Activated CD4-positive, alpha-beta memory T cell treated with anti-CD3 and anti-CD28 coated beads, Interleukin-2, amount 10 ng/mL, durations not matched to agents 7 days and 5 days (primary cell): ENCODE measurements at regions not wholly inside any gene's neighbourhood (a gene's known extent, or its start where the extent isn't known, plus 50 kb on each side); places are given as distances from the start of the nearest gene placed in this dataset.
"Not testable (repeated sequence)": the region's sequence is repeated elsewhere in the genome, so short reads cannot be mapped to it uniquely, and the experiment has no call there.

Experiments used
- CTCF ChIA-PET: fragments of 350-600 bp; sonication (Branson Sonifier 250); formaldehyde crosslinking; loops from one replicate; lab custom pipeline; 2021; ENCODE audit warnings: antibody characterized with exemption, inconsistent platforms; lab: Charles Lee
- POLR2A ChIA-PET: fragments of 350-600 bp; sonication (Branson Sonifier 250); formaldehyde crosslinking; loops from one replicate; lab custom pipeline; 2021; ENCODE audit warnings: antibody characterized with exemption; lab: Charles Lee
- DNase-seq: peaks from one replicate; pipeline ENCODE4 v3.0.0-alpha.2; 2020
- H3K27ac Mint-ChIP-seq: one replicate; pipeline ENCODE4 v1.8.0; 2021; ENCODE audit warnings: mild to moderate bottlenecking, mixed read lengths
- H3K27me3 Mint-ChIP-seq: one replicate; pipeline ENCODE4 v1.8.0; 2021; ENCODE audit warnings: mixed read lengths
- H3K36me3 Mint-ChIP-seq: one replicate; pipeline ENCODE4 v1.8.0; 2021; ENCODE audit warnings: low read depth, mixed read lengths
- H3K4me1 Mint-ChIP-seq: one replicate; pipeline ENCODE4 v1.8.0; 2021; ENCODE audit warnings: mixed read lengths
- H3K4me3 Mint-ChIP-seq: one replicate; pipeline ENCODE4 v1.8.0; 2021; ENCODE audit warnings: mild to moderate bottlenecking, mixed read lengths
- H3K9me3 Mint-ChIP-seq: one replicate; pipeline ENCODE4 v1.8.0; 2021; ENCODE audit warnings: mixed read lengths

DNA sequence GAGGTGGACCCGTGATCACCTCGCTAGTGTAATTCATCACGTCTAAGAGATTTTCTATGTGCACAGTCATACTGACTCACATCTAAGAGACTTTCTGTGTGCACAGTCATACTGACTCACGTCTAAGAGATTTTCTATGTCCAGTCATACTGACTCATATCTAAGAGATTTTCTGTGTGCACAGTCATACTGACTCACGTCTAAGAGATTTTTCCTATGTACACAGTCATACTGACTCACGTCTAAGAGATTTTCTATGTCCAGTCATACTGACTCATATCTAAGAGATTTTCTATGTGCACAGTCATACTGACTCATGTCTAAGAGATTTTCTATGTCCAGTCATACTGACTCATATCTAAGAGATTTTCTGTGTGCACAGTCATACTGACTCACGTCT, 443.8 kb downstream of the BRD1 start:
- DNase-seq, CTCF ChIA-PET, H3K4me1 Mint-ChIP-seq, H3K27me3 Mint-ChIP-seq, H3K9me3 Mint-ChIP-seq, H3K27ac Mint-ChIP-seq, POLR2A ChIA-PET, H3K4me3 Mint-ChIP-seq, H3K36me3 Mint-ChIP-seq: not testable (repeated sequence)

DNA sequence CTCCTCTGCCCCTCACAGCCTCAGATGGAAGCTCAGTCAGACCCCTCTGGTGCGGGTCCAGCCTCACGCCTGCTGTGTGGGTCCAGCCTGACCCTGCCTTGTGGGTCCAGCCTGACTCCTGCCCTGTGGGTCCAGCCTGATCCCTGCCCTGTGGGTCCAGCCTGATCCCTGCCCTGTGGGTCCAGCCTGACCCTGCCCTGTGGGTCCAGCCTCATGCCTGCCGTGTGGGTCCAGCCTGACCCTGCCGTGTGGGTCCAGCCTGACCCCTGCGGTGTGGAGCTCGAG, 445.3 kb downstream of the BRD1 start:
- POLR2A ChIA-PET = no interaction called here
- no peak overlapping the region for H3K27ac Mint-ChIP-seq
- H3K9me3 Mint-ChIP-seq = peaks cover 4% of the 10 kb centered on the region
- no peaks in the 10 kb centered on the region for H3K27me3 Mint-ChIP-seq
- no peak overlapping the region for H3K4me3 Mint-ChIP-seq
- no peaks in the 10 kb centered on the region for H3K36me3 Mint-ChIP-seq
- CTCF ChIA-PET = no interaction called here
- no peaks in the 10 kb centered on the region for H3K4me1 Mint-ChIP-seq
- DNase-seq = no peak

DNA sequence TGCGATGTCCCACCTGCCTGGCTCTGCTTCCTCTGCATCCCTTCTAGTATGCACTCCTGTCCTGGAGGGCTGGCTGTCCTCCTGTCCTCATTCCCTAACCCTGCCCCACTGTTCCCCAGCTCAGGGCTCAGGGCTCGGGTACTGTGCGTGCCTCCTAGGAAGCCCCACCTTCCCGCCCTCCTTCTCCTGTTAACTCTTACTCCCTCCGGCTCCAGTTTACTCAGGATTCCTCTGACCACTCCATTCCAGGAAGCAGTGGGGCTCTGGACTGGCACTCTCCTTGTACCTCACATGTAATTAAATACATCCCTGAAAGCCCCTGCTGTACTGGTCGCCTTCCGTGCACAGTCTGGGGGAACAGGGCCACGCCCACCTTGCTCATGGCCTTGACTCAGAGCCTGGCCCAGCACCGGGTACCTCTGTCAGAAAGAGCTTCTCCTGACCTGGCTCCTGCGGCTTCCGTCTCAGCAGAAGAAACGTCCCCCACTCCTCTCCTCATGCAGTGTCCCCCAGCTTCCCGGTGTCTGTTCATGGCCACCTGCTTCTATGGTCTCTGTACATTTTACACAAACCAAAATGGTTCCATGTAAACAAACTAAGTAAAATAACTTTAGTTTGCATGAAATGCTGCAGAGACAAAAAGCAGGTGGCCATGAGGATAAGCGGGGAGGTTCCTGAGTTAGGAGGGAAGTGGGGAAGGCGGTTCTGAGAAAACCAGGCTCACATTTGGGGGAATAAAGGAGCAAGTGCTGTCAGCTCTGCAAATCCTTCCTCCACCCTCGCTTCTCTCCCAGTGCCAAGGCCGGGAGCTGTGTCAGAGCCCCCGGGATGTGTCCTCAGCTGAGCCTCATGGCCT, 445.9 kb downstream of the BRD1 start:
- CTCF ChIA-PET = no interaction called here
- DNase-seq = no peak
- no peaks in the 10 kb centered on the region for H3K4me1 Mint-ChIP-seq
- H3K9me3 Mint-ChIP-seq = peaks cover 4% of the 10 kb centered on the region
- POLR2A ChIA-PET = no interaction called here
- H3K27me3 Mint-ChIP-seq = no peaks in the 10 kb centered on the region
- H3K4me3 Mint-ChIP-seq = no peak overlapping the region
- H3K27ac Mint-ChIP-seq = no peak overlapping the region
- no peaks in the 10 kb centered on the region for H3K36me3 Mint-ChIP-seq

- H3K36me3 Mint-ChIP-seq = no peaks in the 10 kb centered on the region
Measured at GRCh38 chr22:49380828-49381114, 446.9 kb downstream of the BRD1 start.

GRCh38 chr22:49380095-49380827, 447.4 kb downstream of the BRD1 start:
- DNase-seq = no peak
- peaks cover 4% of the 10 kb centered on the region for H3K9me3 Mint-ChIP-seq
- H3K27ac Mint-ChIP-seq = no peak overlapping the region
- no peaks in the 10 kb centered on the region for H3K4me1 Mint-ChIP-seq
- H3K27me3 Mint-ChIP-seq = no peaks in the 10 kb centered on the region
- CTCF ChIA-PET = no interaction called here
- no peak overlapping the region for H3K4me3 Mint-ChIP-seq
- POLR2A ChIA-PET = no interaction called here
- no peaks in the 10 kb centered on the region for H3K36me3 Mint-ChIP-seq

More at GRCh38 chr22:49380828-49381114, 446.9 kb downstream of the BRD1 start:
- H3K27ac Mint-ChIP-seq = no peak overlapping the region
- no peaks in the 10 kb centered on the region for H3K4me1 Mint-ChIP-seq
- H3K27me3 Mint-ChIP-seq = no peaks in the 10 kb centered on the region
- H3K9me3 Mint-ChIP-seq = peaks cover 4% of the 10 kb centered on the region
- ChIA-PET POLR2A (no interaction called here), CTCF (no interaction called here)
- no peak overlapping the region for H3K4me3 Mint-ChIP-seq
- no peak for DNase-seq

DNA sequence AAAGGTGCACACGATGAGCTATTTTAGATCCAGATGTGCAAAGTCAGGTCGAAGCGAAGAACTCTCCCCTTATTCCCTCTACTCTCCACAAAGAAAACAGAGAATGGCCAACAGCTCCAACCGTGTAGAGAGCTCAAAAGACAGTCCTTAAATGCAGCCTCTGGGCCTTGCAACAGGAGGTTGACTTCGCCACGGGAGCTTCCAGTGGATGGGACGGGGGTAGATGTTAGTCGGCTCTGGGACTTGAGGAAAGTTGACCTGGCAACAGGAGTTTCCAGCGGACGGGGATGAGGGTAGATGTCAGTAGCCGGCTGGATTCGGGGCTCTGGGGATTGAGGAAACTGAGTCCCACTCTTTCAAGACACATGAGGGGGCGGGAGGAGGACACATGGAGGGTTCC, 450.4 kb downstream of the BRD1 start:
- Mint-ChIP-seq H3K36me3 (no peaks in the 10 kb centered on the region), H3K9me3 (no peaks in the 10 kb centered on the region), H3K4me3 (no peak overlapping the region), H3K4me1 (no peaks in the 10 kb centered on the region), H3K27me3 (no peaks in the 10 kb centered on the region), H3K27ac (no peak overlapping the region)
- no peak for DNase-seq
- POLR2A ChIA-PET = no interaction called here
- CTCF ChIA-PET = no interaction called here

GRCh38 chr22:49373801-49374226, 453.9 kb downstream of the BRD1 start:
- ChIA-PET POLR2A (no interaction called here), CTCF (no interaction called here)
- Mint-ChIP-seq H3K27ac (no peak overlapping the region), H3K4me1 (no peaks in the 10 kb centered on the region), H3K9me3 (no peaks in the 10 kb centered on the region), H3K36me3 (no peaks in the 10 kb centered on the region), H3K4me3 (no peak overlapping the region), H3K27me3 (no peaks in the 10 kb centered on the region)
- DNase-seq = peak; percentile 8

DNA sequence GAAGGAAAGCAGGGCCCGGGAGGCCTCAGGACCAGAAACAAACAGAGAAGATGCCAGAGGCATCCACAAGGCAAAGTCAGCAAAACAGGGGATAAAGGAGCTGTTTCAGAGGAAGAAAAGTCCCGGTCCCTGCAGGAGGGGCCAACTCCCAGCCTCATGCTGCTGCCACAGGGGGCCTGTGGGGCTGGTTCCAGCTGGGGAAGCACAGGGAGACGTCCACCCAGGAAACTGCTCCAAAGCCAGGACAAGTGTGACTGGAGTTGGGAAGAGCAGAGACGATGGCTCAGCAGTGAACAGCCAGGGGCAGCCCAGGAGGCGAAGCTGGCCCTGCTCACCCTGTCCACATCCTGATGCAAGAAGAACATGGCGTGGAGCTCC, 454.4 kb downstream of the BRD1 start:
- POLR2A ChIA-PET = no interaction called here
- no peaks in the 10 kb centered on the region for H3K4me1 Mint-ChIP-seq
- H3K36me3 Mint-ChIP-seq = no peaks in the 10 kb centered on the region
- DNase-seq = no peak
- H3K4me3 Mint-ChIP-seq = no peak overlapping the region
- H3K27ac Mint-ChIP-seq = no peak overlapping the region
- no peaks in the 10 kb centered on the region for H3K9me3 Mint-ChIP-seq
- H3K27me3 Mint-ChIP-seq = no peaks in the 10 kb centered on the region
- CTCF ChIA-PET = no interaction called here

GRCh38 chr22:49372530-49373288, 455.0 kb downstream of the BRD1 start:
- no peaks in the 10 kb centered on the region for H3K27me3 Mint-ChIP-seq
- peak; percentile 15 for DNase-seq
- ChIA-PET POLR2A (no interaction called here), CTCF (no interaction called here)
- H3K36me3 Mint-ChIP-seq = no peaks in the 10 kb centered on the region
- H3K27ac Mint-ChIP-seq = no peak overlapping the region
- H3K9me3 Mint-ChIP-seq = no peaks in the 10 kb centered on the region
- no peak overlapping the region for H3K4me3 Mint-ChIP-seq
- no peaks in the 10 kb centered on the region for H3K4me1 Mint-ChIP-seq

DNA sequence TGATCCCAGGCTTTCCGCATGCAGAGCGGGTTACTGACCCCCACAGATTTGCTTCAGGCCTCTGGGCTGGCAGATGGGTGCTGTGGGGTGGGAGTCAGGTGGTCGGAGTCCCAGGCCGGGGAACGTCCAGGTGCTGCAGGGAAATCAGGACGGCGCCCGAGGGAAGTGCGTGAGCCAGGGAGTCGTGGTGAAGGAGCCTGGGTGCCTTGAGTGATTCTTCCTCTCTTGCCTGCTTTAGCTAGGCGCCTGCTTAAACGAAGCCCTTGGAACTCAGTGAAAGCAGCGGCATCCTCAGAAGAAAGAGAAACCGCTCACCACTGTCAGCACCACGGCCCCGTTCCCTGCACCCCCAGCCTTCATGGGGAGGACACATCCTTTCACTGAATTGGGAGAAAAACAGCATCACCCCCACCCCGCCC, 455.6 kb downstream of the BRD1 start:
- no peak overlapping the region for H3K27ac Mint-ChIP-seq
- no peaks in the 10 kb centered on the region for H3K27me3 Mint-ChIP-seq
- POLR2A ChIA-PET = no interaction called here
- no peaks in the 10 kb centered on the region for H3K9me3 Mint-ChIP-seq
- H3K36me3 Mint-ChIP-seq = no peaks in the 10 kb centered on the region
- H3K4me1 Mint-ChIP-seq = no peaks in the 10 kb centered on the region
- no peak overlapping the region for H3K4me3 Mint-ChIP-seq
- peak; percentile 10 for DNase-seq
- CTCF ChIA-PET = no interaction called here

GRCh38 chr22:49371325-49372110, 456.2 kb downstream of the BRD1 start:
- ChIA-PET POLR2A (no interaction called here), CTCF (no interaction called here)
- Mint-ChIP-seq H3K27me3 (no peaks in the 10 kb centered on the region), H3K36me3 (no peaks in the 10 kb centered on the region), H3K9me3 (no peaks in the 10 kb centered on the region), H3K4me3 (no peak overlapping the region), H3K4me1 (no peaks in the 10 kb centered on the region), H3K27ac (no peak overlapping the region)
- peak; percentile 9 for DNase-seq

GRCh38 chr22:49370627-49371301, 456.9 kb downstream of the BRD1 start:
- ChIA-PET CTCF (no interaction called here), POLR2A (no interaction called here)
- Mint-ChIP-seq H3K27ac (no peak overlapping the region), H3K9me3 (no peaks in the 10 kb centered on the region), H3K4me3 (no peak overlapping the region), H3K4me1 (no peaks in the 10 kb centered on the region), H3K36me3 (no peaks in the 10 kb centered on the region), H3K27me3 (no peaks in the 10 kb centered on the region)
- DNase-seq = no peak
